ENCODE measurements at regions not wholly inside any gene's neighbourhood (a gene's known extent, or its start where the extent isn't known, plus 50 kb on each side); places are given as distances from the start of the nearest gene placed in this dataset.

- H3K4me1 ChIP-seq (ENCODE audit: insufficient read depth) = no peaks in the 10 kb centered on the region
- H3K4me1 Mint-ChIP-seq = no peaks in the 10 kb centered on the region; the same call in 2 of the 3 replicates
- no peaks in the 10 kb centered on the region for H3K27me3 ChIP-seq (ENCODE audit: insufficient read depth)
- H4K20me1 ChIP-seq (replicated peaks; ENCODE audit: insufficient read depth) = no peaks in the 10 kb centered on the region
- H3K9me3 Mint-ChIP-seq = no peaks in the 10 kb centered on the region; the same call in 1 of the 3 replicates
- H3K4me2 ChIP-seq = no peak overlapping the region
- H3K27ac Mint-ChIP-seq = no peak overlapping the region
- no peak overlapping the region for H3K4me3 Mint-ChIP-seq
- TF ChIP-seq STAT1 (IDR thresholded peaks at IDR 0.05; ENCODE audit: unreplicated experiment) (no peak), JUNB (IDR thresholded peaks at IDR 0.05; ENCODE audit: unreplicated experiment) (no peak), CREB1 (CRISPR knock-in tag; IDR thresholded peaks at IDR 0.05; ENCODE audit: low read depth) (no peak), ZNF462 (CRISPR knock-in tag; IDR thresholded peaks at IDR 0.05) (no peak), ZNF114 (CRISPR knock-in tag; IDR thresholded peaks at IDR 0.05) (no peak), REST (IDR thresholded peaks at IDR 0.05; ENCODE audit: unreplicated experiment) (no peak), NANOG (IDR thresholded peaks at IDR 0.05; ENCODE audit: borderline replicate concordance) (no peak), EZH2phosphoT487 (IDR thresholded peaks at IDR 0.05; ENCODE audit: unreplicated experiment) (no peak), EZH2 (IDR thresholded peaks at IDR 0.05; ENCODE audit: low read depth, unreplicated experiment) (no peak), ZNF331 (CRISPR knock-in tag; IDR thresholded peaks at IDR 0.05; ENCODE audit: low read depth) (no peak), CTCF (conservative IDR thresholded peaks at IDR 0.05; ENCODE audit: low read depth in 2 of 2) (no peak), ETS1 (IDR thresholded peaks at IDR 0.05) (no peak), POLR2AphosphoS5 (IDR thresholded peaks at IDR 0.05; ENCODE audit: low read depth) (no peak)
- H2AFZ ChIP-seq = no peak overlapping the region
- DNase-seq (ENCODE audit: low spot score) = no peak
- H3K9me2 ChIP-seq (ENCODE audit: insufficient read depth) = no peaks in the 10 kb centered on the region
- no peaks in the 10 kb centered on the region for H3K79me2 ChIP-seq (replicated peaks; ENCODE audit: insufficient read depth)
- H3K27ac ChIP-seq (ENCODE audit: low read depth) = no peak overlapping the region
- ATAC-seq = no peak; the same call in 2 of the 3 replicates
- peaks cover 13% of the 10 kb centered on the region for H3K27me3 Mint-ChIP-seq (ENCODE audit: insufficient read depth, low read depth, poor library complexity)
- H3K36me3 ChIP-seq (ENCODE audit: insufficient read depth) = no peaks in the 10 kb centered on the region
- no peaks in the 10 kb centered on the region; the same call in 2 of the 3 replicates for H3K36me3 Mint-ChIP-seq (ENCODE audit: low read depth)
- H3F3A ChIP-seq (replicated peaks; ENCODE audit: low read depth) = no peaks in the 10 kb centered on the region
- H3K4me3 ChIP-seq = no peak overlapping the region
Observed at GRCh38 chr6:170159022-170159965, 131.6 kb downstream of the DLL1 start.

Measured in GM23338 (cell line).